Chondrocyte (in vitro differentiated cells): ENCODE measurements at regions not wholly inside any gene's neighbourhood (a gene's known extent, or its start where the extent isn't known, plus 50 kb on each side); places are given as distances from the start of the nearest gene placed in this dataset.

Experiments used
- DNase-seq: peaks from one replicate; pipeline ENCODE4 v3.0.0; 2021; ENCODE audit warnings: mixed read lengths, low spot score
- H3K27ac Mint-ChIP-seq: one replicate; pipeline ENCODE4 v1.8.0; 2021; ENCODE audit warnings: mild to moderate bottlenecking, moderate library complexity, mixed read lengths; ENCODE audit not compliant: unreplicated experiment
- H3K27me3 Mint-ChIP-seq: 2 replicates; pipeline ENCODE4 v1.8.0; 2021; ENCODE audit warnings: low read depth, mixed read lengths
- H3K36me3 Mint-ChIP-seq: 2 replicates; pipeline ENCODE4 v1.8.0; 2021; ENCODE audit warnings: low read depth, mixed read lengths
- H3K4me1 Mint-ChIP-seq: 2 replicates; pipeline ENCODE4 v1.8.0; 2021; ENCODE audit warnings: low read depth, mild to moderate bottlenecking, mixed read lengths
- H3K4me3 Mint-ChIP-seq: one replicate; pipeline ENCODE4 v1.8.0; 2021; ENCODE audit warnings: mild to moderate bottlenecking, moderate library complexity, mixed read lengths; ENCODE audit not compliant: unreplicated experiment
- H3K9me3 Mint-ChIP-seq: 2 replicates; pipeline ENCODE4 v1.8.0; 2021; ENCODE audit warnings: low read depth, mixed read lengths
- TF ChIP-seq, protein P1 (sequence below): fragments of 200-600 bp; sonication (generic); IDR thresholded peaks from 2 replicates; pipeline ENCODE4 v1.5.0; 2021; ENCODE audit warnings: antibody characterized with exemption, mild to moderate bottlenecking, moderate library complexity

DNA sequence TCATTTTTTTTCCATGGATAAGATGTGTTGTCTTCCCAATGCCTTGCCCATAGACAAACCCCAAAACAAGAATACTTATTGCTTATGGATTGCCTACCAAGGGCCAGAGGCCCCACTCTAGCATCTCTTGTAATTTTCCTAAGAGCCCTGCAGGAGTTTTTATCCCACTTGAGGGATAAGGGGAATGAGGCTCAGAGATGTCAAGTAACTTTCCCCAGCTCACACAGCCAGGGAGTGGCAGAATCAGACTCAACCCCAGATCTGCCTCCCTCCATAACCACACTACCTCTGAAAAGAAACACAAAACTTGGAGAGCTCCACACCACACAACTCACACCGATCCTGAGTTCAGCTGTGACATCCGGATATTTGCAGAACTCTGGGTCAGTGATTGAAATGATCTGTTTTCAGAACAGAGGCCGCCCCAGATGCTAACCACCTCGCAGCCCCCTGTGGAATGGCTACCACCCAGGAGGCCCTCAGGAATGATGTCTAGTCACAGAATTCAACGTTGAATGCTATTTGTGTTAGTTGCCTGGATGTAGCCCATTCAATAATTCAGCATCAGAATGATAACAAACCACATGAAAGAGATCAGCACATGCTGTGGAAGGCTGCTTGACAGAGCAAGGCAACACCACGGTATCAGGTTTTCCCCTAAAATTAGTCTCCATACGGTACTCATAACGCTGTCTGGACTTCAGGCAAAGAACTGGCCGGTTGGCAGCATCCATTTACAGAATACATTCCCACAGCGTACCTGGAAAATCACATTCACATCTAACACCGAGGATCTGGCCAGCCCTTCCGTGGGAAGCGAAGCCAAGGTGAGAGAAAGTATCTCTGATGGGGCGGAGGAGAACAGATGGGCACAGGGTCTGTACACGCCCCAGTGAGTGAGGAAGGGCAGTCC, 231.9 kb downstream of the TOMM20 start:
- Mint-ChIP-seq H3K27me3 (no peaks in the 10 kb centered on the region), H3K4me3 (no peak overlapping the region), H3K36me3 (no peaks in the 10 kb centered on the region), H3K4me1 (peaks cover 22% of the 10 kb centered on the region), H3K9me3 (no peaks in the 10 kb centered on the region), H3K27ac (no peak overlapping the region)
- TF ChIP-seq, protein P1, sequence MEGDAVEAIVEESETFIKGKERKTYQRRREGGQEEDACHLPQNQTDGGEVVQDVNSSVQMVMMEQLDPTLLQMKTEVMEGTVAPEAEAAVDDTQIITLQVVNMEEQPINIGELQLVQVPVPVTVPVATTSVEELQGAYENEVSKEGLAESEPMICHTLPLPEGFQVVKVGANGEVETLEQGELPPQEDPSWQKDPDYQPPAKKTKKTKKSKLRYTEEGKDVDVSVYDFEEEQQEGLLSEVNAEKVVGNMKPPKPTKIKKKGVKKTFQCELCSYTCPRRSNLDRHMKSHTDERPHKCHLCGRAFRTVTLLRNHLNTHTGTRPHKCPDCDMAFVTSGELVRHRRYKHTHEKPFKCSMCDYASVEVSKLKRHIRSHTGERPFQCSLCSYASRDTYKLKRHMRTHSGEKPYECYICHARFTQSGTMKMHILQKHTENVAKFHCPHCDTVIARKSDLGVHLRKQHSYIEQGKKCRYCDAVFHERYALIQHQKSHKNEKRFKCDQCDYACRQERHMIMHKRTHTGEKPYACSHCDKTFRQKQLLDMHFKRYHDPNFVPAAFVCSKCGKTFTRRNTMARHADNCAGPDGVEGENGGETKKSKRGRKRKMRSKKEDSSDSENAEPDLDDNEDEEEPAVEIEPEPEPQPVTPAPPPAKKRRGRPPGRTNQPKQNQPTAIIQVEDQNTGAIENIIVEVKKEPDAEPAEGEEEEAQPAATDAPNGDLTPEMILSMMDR: no peak
- peak; percentile 37 for DNase-seq

DNA sequence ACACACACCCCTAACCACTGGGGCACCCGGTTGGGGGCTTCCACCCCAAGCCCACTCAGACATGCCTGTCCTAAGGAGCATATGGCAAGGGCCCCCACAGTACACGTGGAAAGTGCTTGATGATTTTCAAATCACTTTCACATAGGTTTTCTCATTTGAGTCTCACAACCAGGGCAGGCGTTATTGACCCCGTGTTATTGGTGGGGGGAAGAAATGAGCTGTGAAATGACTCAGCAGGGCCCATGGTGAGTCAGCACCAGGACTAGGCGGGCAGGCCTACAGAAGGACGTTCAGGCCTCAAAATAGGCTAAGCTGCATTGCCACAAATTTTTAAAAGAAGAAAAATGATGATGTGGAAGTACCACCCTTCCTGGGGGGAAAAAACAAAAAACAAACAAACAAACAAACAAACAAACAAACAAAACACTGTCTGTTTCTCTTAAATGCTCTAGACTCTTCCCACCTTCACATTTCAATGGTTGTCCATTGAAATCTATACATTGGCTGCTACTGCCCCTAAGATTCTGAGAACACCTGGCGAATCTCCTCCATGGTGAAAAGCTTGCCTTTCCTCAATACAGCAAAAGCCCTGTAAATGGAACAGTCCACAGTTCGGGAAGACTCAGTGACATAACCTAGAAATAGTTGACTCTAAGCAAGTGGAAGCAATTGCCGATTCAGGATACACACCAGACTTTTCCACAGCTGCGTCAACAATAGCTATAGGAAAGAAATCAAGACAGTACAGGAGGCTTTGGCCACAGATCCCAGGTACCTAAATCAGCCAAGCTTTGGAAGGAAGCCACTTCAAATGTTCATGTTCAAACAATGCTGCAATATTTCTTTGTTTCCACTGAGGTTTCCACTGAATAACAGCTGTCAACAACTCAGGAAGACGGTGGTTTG, 234.7 kb downstream of the TOMM20 start:
- no peaks in the 10 kb centered on the region for H3K36me3 Mint-ChIP-seq
- DNase-seq: no peak
- no peaks in the 10 kb centered on the region for H3K9me3 Mint-ChIP-seq
- H3K27ac Mint-ChIP-seq: no peak overlapping the region
- H3K4me3 Mint-ChIP-seq: no peak overlapping the region
- H3K4me1 Mint-ChIP-seq: peaks cover 14% of the 10 kb centered on the region
- TF ChIP-seq, protein P1: no peak
- H3K27me3 Mint-ChIP-seq: no peaks in the 10 kb centered on the region

- Mint-ChIP-seq H3K27ac (no peak overlapping the region), H3K9me3 (no peaks in the 10 kb centered on the region)
Observed at GRCh38 chr1:234893359-234893724, 235.3 kb downstream of the TOMM20 start.

GRCh38 chr1:234892642-234893041, 236.0 kb downstream of the TOMM20 start:
- Mint-ChIP-seq H3K4me3 (no peak overlapping the region), H3K27ac (no peak overlapping the region), H3K4me1 (peaks cover 12% of the 10 kb centered on the region), H3K9me3 (no peaks in the 10 kb centered on the region), H3K27me3 (no peaks in the 10 kb centered on the region), H3K36me3 (no peaks in the 10 kb centered on the region)
- TF ChIP-seq, protein P1: no peak
- DNase-seq: no peak

More at GRCh38 chr1:234893359-234893724, 235.3 kb downstream of the TOMM20 start:
- TF ChIP-seq, protein P1: no peak
- Mint-ChIP-seq H3K4me1 (peaks cover 12% of the 10 kb centered on the region), H3K36me3 (no peaks in the 10 kb centered on the region), H3K27me3 (no peaks in the 10 kb centered on the region), H3K4me3 (no peak overlapping the region)
- DNase-seq: no peak

- DNase-seq: no peak
- Mint-ChIP-seq H3K36me3 (no peaks in the 10 kb centered on the region), H3K4me1 (peaks cover 23% of the 10 kb centered on the region), H3K4me3 (no peak overlapping the region), H3K27ac (no peak overlapping the region), H3K9me3 (no peaks in the 10 kb centered on the region), H3K27me3 (no peaks in the 10 kb centered on the region)
- TF ChIP-seq, protein P1: no peak
Observed at GRCh38 chr1:234891427-234891826, 237.2 kb downstream of the TOMM20 start.
